Karpas-422 (cell line): ENCODE measurements at regions not wholly inside any gene's neighbourhood (a gene's known extent, or its start where the extent isn't known, plus 50 kb on each side); places are given as distances from the start of the nearest gene placed in this dataset.
"Not testable (repeated sequence)": the region's sequence is repeated elsewhere in the genome, so short reads cannot be mapped to it uniquely, and the experiment has no call there.

Experiments used
- DNase-seq: peaks from one replicate; pipeline ENCODE4 v3.0.0-alpha.2; 2015
- H2AFZ ChIP-seq: fragments of 200-600 bp; sonication (generic); 2 replicates; pipeline ENCODE4 v1.6.1; 2014; ENCODE audit warnings: antibody characterized with exemption, low read length, mixed read lengths
- H3K27ac ChIP-seq: fragments of 200-600 bp; sonication (generic); 2 replicates; pipeline ENCODE4 v1.5.1; 2014; ENCODE audit warnings: mild to moderate bottlenecking, low read length, moderate library complexity
- H3K27me3 ChIP-seq: fragments of 200-600 bp; sonication (generic); 2 replicates; pipeline ENCODE4 v1.6.1; 2014; ENCODE audit warnings: low read length, mixed read lengths
- H3K36me3 ChIP-seq: fragments of 200-600 bp; sonication (generic); 2 replicates; pipeline ENCODE4 v1.6.1; 2014; ENCODE audit warnings: low read length, mixed read lengths; ENCODE audit not compliant: insufficient read depth
- H3K4me1 ChIP-seq: fragments of 200-600 bp; sonication (generic); 2 replicates; pipeline ENCODE4 v1.6.1; 2014; ENCODE audit warnings: mild to moderate bottlenecking, low read length, mixed read lengths
- H3K4me2 ChIP-seq: fragments of 200-600 bp; sonication (generic); 2 replicates; pipeline ENCODE4 v1.6.1; 2014; ENCODE audit warnings: low read length, low read depth, mild to moderate bottlenecking; ENCODE audit not compliant: poor library complexity, severe bottlenecking
- H3K4me3 ChIP-seq: fragments of 200-600 bp; sonication (generic); 2 replicates; pipeline ENCODE4 v1.5.1; 2014; ENCODE audit warnings: mild to moderate bottlenecking, antibody characterized with exemption, low read length, mixed read lengths
- H3K79me2 ChIP-seq: fragments of 200-600 bp; sonication (generic); 2 replicates; pipeline ENCODE4 v1.6.1; 2014; ENCODE audit warnings: mild to moderate bottlenecking, low read length, mixed read lengths
- H3K9ac ChIP-seq: fragments of 200-600 bp; sonication (generic); 2 replicates; pipeline ENCODE4 v1.6.0; 2014; ENCODE audit warnings: low read length
- H3K9me2 ChIP-seq: fragments of 200-600 bp; sonication (generic), shearing (Covaris generic); replicated peaks from 2 replicates; pipeline ENCODE4 v1.6.0; 2014; ENCODE audit warnings: mild to moderate bottlenecking, low read length, moderate library complexity; ENCODE audit not compliant: insufficient read depth
- H3K9me3 ChIP-seq: fragments of 300-700, 200-600 bp; sonication (generic); 2 replicates; pipeline ENCODE4 v1.6.1; 2014; ENCODE audit warnings: low read length, mixed read lengths
- H4K20me1 ChIP-seq: fragments of 200-600 bp; sonication (generic); 2 replicates; pipeline ENCODE4 v1.6.1; 2014; ENCODE audit warnings: mild to moderate bottlenecking, antibody characterized with exemption, low read length, low read depth; ENCODE audit not compliant: insufficient read depth

DNA sequence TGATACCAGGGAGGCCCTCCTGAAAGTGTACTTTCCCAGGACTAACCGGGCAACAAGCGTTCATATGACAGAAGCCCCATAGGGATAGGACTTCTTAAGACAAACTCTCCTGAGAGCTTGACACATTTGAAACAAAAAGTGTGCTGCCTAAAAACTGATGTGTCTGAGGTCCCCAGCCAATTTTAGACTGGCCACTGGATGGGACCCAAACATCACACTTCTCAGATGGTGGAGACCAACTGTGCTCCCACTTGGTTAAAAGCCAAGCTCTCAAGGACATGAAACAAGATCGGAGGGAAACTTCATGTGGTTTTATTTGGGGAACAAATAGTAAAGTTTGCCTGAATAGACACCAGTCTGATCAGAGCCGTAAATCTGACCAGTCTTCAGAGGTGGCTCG is 113.5 kb upstream of the ACBD5 start:
- Histone ChIP-seq H3K4me3 (peak overlapping the region; percentile 64), H3K4me1 (peaks cover 25% of the 10 kb centered on the region), H3K27ac (peak overlapping the region; percentile 93), H3K4me2 (peak overlapping the region; percentile 84), H3K9ac (peak overlapping the region; percentile 75), H2AFZ (peak overlapping the region; percentile 81; the same call in 1 of the 2 replicates)
- H3K79me2 ChIP-seq, H3K9me3 ChIP-seq, H4K20me1 ChIP-seq, H3K36me3 ChIP-seq, H3K9me2 ChIP-seq, H3K27me3 ChIP-seq: not testable (repeated sequence)
- peak; percentile 45 for DNase-seq

DNA sequence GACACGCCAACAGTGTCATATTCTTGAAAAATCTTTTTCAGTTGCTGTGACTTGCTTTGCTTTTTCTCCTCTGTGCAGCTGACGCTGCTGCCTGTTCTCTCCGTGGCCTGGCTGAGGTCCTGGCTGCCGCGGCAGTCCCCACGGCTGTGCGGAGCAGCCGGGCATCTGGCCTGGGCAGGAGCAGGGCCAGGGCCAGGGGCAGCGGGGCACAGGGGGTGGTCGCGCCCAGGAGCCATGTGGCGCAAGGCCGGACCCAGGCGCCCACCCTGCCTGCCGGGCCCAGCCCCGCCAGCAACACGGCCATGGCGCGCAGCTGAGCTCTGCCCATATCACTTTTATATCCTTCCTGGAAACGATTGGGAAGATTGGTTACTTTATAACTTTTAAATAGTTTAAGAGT is 109.4 kb upstream of the ACBD5 start:
- no peak overlapping the region for H3K27ac ChIP-seq
- no peak overlapping the region for H3K4me2 ChIP-seq
- H3K4me3 ChIP-seq: no peak overlapping the region
- no peak overlapping the region for H2AFZ ChIP-seq
- no peaks in the 10 kb centered on the region for H4K20me1 ChIP-seq
- no peaks in the 10 kb centered on the region for H3K36me3 ChIP-seq
- DNase-seq: peak; percentile 23
- no peaks in the 10 kb centered on the region for H3K9me3 ChIP-seq
- H3K9me2 ChIP-seq: no peaks in the 10 kb centered on the region
- H3K79me2 ChIP-seq: no peaks in the 10 kb centered on the region
- H3K27me3 ChIP-seq: no peaks in the 10 kb centered on the region
- peaks cover 30% of the 10 kb centered on the region for H3K4me1 ChIP-seq
- no peak overlapping the region for H3K9ac ChIP-seq

DNA sequence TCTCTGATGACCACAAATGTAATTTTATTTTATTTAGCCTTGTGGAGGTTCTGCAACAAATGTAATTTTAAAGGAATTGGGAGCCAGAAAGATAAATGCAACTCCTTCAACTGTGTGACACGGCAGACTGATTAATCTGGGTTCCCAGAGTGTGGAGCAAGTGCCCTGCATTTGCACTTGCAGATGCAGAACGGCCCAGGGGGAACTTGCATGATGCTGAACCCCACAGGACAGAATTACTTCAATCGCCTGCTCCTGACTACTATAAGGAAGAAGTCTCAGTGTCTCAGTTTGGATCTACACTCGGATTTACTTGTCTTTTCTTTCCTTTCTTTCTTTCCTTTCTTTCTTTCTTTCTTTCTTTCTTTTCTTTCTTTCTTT is 107.2 kb upstream of the ACBD5 start:
- not testable (repeated sequence) for H3K27ac ChIP-seq, H3K4me3 ChIP-seq, H3K27me3 ChIP-seq, H3K9me3 ChIP-seq, H4K20me1 ChIP-seq, H3K9ac ChIP-seq, H3K4me2 ChIP-seq, H3K36me3 ChIP-seq, H2AFZ ChIP-seq, H3K9me2 ChIP-seq, H3K79me2 ChIP-seq
- H3K4me1 ChIP-seq: peaks cover 19% of the 10 kb centered on the region
- DNase-seq: peak; percentile 50

DNA sequence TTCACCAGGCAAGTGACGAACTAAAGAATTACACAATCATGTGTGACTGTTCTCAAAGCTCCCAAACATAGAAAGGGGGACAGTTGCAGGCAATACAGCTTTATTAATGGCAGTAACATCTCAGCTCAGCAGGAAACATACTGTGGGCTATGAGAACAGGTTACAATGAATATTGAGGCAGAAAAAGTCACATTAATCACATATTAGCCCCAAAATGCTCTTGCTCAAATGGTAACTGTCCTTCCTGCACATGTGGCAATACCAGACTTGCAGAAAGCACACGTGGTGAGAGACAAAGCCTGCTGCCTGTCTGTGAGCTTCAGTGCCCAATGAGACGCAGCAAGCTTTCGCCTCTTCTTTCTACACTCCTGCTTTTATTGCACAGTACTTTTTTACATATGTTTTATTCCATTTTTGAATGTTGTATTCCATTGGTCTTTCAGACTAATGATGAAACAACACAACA is 104.9 kb upstream of the ACBD5 start:
- no peaks in the 10 kb centered on the region for H3K36me3 ChIP-seq
- H3K27ac ChIP-seq: no peak overlapping the region
- peak overlapping the region; percentile 35 for H3K4me2 ChIP-seq
- H3K4me1 ChIP-seq: peaks cover 19% of the 10 kb centered on the region
- no peaks in the 10 kb centered on the region for H4K20me1 ChIP-seq
- peak overlapping the region; percentile 16; the same call in 1 of the 2 replicates for H3K4me3 ChIP-seq
- H3K9ac ChIP-seq: peak overlapping the region; percentile 41
- peak overlapping the region; percentile 94 for H2AFZ ChIP-seq
- H3K79me2 ChIP-seq: no peaks in the 10 kb centered on the region
- DNase-seq: peak; percentile 66
- H3K9me3 ChIP-seq: no peaks in the 10 kb centered on the region
- no peaks in the 10 kb centered on the region for H3K9me2 ChIP-seq
- H3K27me3 ChIP-seq: no peaks in the 10 kb centered on the region

- Histone ChIP-seq H3K27me3 (no peaks in the 10 kb centered on the region), H4K20me1 (no peaks in the 10 kb centered on the region), H3K9me3 (no peaks in the 10 kb centered on the region), H3K4me3 (peak overlapping the region; percentile 16; the same call in 1 of the 2 replicates), H3K9ac (peak overlapping the region; percentile 41), H3K36me3 (no peaks in the 10 kb centered on the region), H3K79me2 (no peaks in the 10 kb centered on the region), H3K27ac (no peak overlapping the region), H3K4me2 (peak overlapping the region; percentile 35), H3K9me2 (no peaks in the 10 kb centered on the region), H3K4me1 (peaks cover 19% of the 10 kb centered on the region), H2AFZ (peak overlapping the region; percentile 94)
- no peak for DNase-seq
Measured at GRCh38 chr10:27344568-27345454, 104.2 kb upstream of the ACBD5 start.

DNA sequence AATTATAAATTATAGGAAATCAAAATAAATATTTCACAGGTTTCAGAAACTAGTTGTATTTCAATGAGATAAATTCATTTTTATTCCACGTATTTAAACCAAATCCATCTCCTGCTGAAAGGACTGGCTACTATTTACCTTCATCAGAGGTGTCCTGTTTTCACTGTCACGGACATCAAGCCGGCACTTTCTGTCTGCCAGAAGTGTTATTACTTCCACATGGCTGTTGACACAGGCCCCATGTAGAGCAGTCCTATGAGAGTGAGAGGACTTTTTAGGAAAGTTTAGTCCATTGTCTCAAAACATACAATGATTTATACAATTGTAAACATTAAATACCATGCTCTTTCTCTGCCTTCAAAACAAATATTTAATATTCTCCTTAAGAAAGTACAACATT is 100.4 kb upstream of the ACBD5 start:
- H2AFZ ChIP-seq: no peak overlapping the region
- no peak overlapping the region for H3K4me2 ChIP-seq
- H4K20me1 ChIP-seq: no peaks in the 10 kb centered on the region
- H3K9me2 ChIP-seq: no peaks in the 10 kb centered on the region
- H3K36me3 ChIP-seq: no peaks in the 10 kb centered on the region
- H3K27ac ChIP-seq: no peak overlapping the region
- H3K4me3 ChIP-seq: no peak overlapping the region
- no peaks in the 10 kb centered on the region for H3K9me3 ChIP-seq
- no peak overlapping the region for H3K9ac ChIP-seq
- H3K27me3 ChIP-seq: no peaks in the 10 kb centered on the region
- H3K4me1 ChIP-seq: peaks cover 16% of the 10 kb centered on the region
- H3K79me2 ChIP-seq: no peaks in the 10 kb centered on the region
- no peak for DNase-seq

- not testable (repeated sequence) for H3K4me2 ChIP-seq, H3K4me1 ChIP-seq, H4K20me1 ChIP-seq, H3K4me3 ChIP-seq, H2AFZ ChIP-seq, H3K36me3 ChIP-seq, H3K9me2 ChIP-seq, H3K9me3 ChIP-seq, H3K27me3 ChIP-seq, DNase-seq, H3K9ac ChIP-seq, H3K27ac ChIP-seq, H3K79me2 ChIP-seq
Measured at GRCh38 chr10:27335246-27335645, 94.6 kb upstream of the ACBD5 start.

DNA sequence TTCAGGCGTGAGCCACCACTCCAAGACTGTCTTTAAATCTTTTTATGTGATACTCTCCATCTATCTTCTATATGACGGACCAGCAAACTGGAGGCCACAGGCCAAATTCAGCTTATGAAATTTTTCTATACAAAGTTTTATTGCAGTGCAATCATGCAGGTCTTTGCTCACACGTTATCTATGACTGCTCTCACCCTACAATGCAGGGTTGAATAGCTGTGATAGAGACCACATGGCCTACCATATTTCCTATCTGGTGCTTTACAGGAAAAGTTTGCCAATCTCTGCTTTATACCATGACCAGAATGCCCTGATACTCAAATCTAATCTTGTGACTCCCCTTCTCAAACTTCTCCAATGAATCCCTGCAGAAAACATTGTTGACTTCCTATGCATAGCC is 89.5 kb upstream of the ACBD5 start:
- Histone ChIP-seq H3K4me3 (no peak overlapping the region), H3K27me3 (no peaks in the 10 kb centered on the region), H3K4me2 (no peak overlapping the region), H4K20me1 (no peaks in the 10 kb centered on the region), H3K27ac (no peak overlapping the region), H3K4me1 (no peaks in the 10 kb centered on the region), H3K9me3 (no peaks in the 10 kb centered on the region), H3K9ac (no peak overlapping the region), H2AFZ (no peak overlapping the region), H3K36me3 (no peaks in the 10 kb centered on the region), H3K9me2 (no peaks in the 10 kb centered on the region), H3K79me2 (no peaks in the 10 kb centered on the region)
- peak; percentile 16 for DNase-seq
